Activated CD8-positive, alpha-beta T cell treated with anti-CD3 and anti-CD28 coated beads for 36 hours (primary cell): ENCODE measurements at regions not wholly inside any gene's neighbourhood (a gene's known extent, or its start where the extent isn't known, plus 50 kb on each side); places are given as distances from the start of the nearest gene placed in this dataset.

Experiments used
- ATAC-seq: fragments of 200-7000 bp; cut with Tn5 transposase; one replicate; pipeline ENCODE4 v1.10.0; 2021; ENCODE audit warnings: mild to moderate bottlenecking, moderate library complexity
- CTCF ChIA-PET: fragments of 350-600 bp; sonication (Branson Sonifier 250); formaldehyde crosslinking; loops from one replicate; lab custom pipeline; 2021; ENCODE audit warnings: antibody characterized with exemption; lab: Charles Lee
- POLR2A ChIA-PET: fragments of 350-600 bp; sonication (Branson Sonifier 250); formaldehyde crosslinking; loops from one replicate; lab custom pipeline; 2021; ENCODE audit warnings: antibody characterized with exemption; lab: Charles Lee
- DNase-seq: peaks from one replicate; pipeline ENCODE4 v3.0.0-alpha.2; 2020
- H3K27ac Mint-ChIP-seq: one replicate; pipeline ENCODE4 v1.8.0; 2021; ENCODE audit warnings: mild to moderate bottlenecking, mixed read lengths
- H3K27me3 Mint-ChIP-seq: one replicate; pipeline ENCODE4 v1.8.0; 2021; ENCODE audit warnings: mixed read lengths
- H3K36me3 Mint-ChIP-seq: one replicate; pipeline ENCODE4 v1.8.0; 2021; ENCODE audit warnings: low read depth, mixed read lengths
- H3K4me1 Mint-ChIP-seq: one replicate; pipeline ENCODE4 v1.8.0; 2021; ENCODE audit warnings: low read depth, mixed read lengths
- H3K4me3 Mint-ChIP-seq: one replicate; pipeline ENCODE4 v1.8.0; 2021; ENCODE audit warnings: mild to moderate bottlenecking, moderate library complexity, mixed read lengths
- H3K9me3 Mint-ChIP-seq: one replicate; pipeline ENCODE4 v1.8.0; 2021; ENCODE audit warnings: mixed read lengths
- intact Hi-C: fragments of 100-400 bp; cut with micrococcal nuclease; formaldehyde crosslinking; loops from one replicate; pipeline ENCODE4 v1.10.0; 2022
- TF ChIP-seq, protein P1 (sequence below): fragments of 200-600 bp; IDR thresholded peaks from one replicate; pipeline ENCODE4 v1.8.0; 2022; ENCODE audit warnings: antibody characterized with exemption, mild to moderate bottlenecking

DNA sequence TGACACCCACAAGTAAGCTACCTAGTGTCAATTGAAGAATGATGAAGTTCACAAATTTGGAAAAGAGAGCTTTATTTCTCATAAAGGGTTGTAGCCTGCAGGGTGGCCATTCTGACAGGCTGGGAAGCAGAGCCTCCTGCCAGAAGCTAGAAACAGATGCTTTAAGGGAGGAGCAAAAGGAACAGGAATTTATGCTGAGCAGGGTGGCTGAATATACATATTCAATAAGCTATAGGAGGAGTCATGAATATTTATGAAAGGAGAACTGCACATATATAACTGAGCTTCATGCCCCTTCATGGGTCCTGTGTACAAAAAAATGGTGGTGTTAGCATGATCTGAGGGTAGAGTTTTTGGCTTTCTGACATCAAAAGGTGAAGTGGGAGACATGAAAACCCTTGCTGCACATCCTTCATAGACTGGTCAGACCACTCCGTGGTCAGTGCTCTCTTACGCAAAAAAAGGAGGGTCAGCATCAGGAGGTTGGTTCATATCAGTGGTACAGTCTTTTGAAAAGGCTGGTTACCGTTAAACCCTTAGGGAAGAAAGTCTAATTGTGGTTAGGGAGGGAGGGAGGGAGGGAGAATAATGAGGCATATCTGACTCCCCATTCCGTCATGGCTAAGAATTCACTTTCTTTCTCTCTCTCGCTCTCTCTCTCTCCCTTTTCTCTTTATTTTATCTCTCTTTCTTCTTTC is 121.4 kb downstream of the LUZP4 start:
- CTCF ChIA-PET = no interaction called here
- POLR2A ChIA-PET = no interaction called here
- ATAC-seq = no peak
- Mint-ChIP-seq H3K4me3 (no peak overlapping the region), H3K27ac (no peak overlapping the region), H3K36me3 (no peaks in the 10 kb centered on the region), H3K9me3 (no peaks in the 10 kb centered on the region), H3K4me1 (no peaks in the 10 kb centered on the region), H3K27me3 (no peaks in the 10 kb centered on the region)
- intact Hi-C loops = no loop called here
- TF ChIP-seq, protein P1, sequence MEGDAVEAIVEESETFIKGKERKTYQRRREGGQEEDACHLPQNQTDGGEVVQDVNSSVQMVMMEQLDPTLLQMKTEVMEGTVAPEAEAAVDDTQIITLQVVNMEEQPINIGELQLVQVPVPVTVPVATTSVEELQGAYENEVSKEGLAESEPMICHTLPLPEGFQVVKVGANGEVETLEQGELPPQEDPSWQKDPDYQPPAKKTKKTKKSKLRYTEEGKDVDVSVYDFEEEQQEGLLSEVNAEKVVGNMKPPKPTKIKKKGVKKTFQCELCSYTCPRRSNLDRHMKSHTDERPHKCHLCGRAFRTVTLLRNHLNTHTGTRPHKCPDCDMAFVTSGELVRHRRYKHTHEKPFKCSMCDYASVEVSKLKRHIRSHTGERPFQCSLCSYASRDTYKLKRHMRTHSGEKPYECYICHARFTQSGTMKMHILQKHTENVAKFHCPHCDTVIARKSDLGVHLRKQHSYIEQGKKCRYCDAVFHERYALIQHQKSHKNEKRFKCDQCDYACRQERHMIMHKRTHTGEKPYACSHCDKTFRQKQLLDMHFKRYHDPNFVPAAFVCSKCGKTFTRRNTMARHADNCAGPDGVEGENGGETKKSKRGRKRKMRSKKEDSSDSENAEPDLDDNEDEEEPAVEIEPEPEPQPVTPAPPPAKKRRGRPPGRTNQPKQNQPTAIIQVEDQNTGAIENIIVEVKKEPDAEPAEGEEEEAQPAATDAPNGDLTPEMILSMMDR = no peak
- DNase-seq = no peak

DNA sequence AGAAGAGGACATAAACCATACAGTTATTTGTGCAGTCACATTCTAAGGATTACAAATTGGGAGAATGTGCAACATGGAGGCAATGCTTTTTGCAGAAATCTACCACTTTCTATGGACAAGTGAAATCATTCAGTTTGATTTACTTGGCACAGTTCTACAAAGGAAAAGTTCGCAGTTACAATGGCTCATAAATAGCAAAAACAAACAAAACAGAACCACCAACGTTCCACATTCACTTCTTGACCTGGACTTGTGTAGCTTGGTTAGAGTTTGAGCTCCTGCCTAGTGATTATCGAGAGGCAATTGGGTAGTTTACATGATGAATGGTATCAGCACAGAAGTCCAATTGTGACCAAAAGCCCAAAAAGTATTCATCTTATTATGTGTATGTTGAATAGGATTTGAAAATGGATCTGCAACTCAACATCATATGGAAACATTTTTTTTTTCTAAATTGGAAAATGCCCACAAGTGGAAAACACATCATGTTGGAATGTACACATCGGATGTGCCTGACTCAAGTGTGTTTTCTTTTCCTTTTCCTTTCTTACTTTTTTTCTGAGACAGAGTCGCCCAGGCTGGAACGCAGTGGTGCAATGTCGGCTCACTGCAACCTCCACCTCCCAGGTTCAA is 123.8 kb downstream of the LUZP4 start:
- Mint-ChIP-seq H3K4me1 (no peaks in the 10 kb centered on the region), H3K27ac (no peak overlapping the region), H3K4me3 (no peak overlapping the region), H3K9me3 (no peaks in the 10 kb centered on the region), H3K36me3 (no peaks in the 10 kb centered on the region), H3K27me3 (no peaks in the 10 kb centered on the region)
- intact Hi-C loops = no loop called here
- ChIA-PET CTCF (no interaction called here), POLR2A (no interaction called here)
- TF ChIP-seq, protein P1 = no peak
- DNase-seq (no peak), ATAC-seq (no peak)

DNA sequence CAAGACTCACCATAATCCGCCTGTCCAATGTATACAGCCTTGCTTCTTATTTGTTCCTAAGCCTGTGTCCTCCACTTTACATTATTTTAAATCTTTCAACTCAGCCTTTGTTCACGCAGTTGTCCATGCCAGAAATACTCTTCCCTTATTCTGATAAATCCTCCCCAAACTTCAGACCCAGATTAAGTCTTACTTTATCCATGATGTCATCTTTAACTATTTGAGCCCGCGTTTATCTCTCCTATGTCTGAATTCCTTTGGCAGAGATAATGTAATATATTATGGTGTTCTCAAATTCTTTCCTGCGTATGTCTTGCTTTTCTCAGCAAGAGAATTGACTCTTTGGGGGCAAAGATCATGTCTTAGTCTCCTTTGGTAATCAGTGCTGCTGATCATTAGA is 129.6 kb downstream of the LUZP4 start:
- TF ChIP-seq, protein P1 = no peak
- Mint-ChIP-seq H3K27me3 (no peaks in the 10 kb centered on the region), H3K4me1 (no peaks in the 10 kb centered on the region), H3K4me3 (no peak overlapping the region), H3K27ac (no peak overlapping the region), H3K36me3 (no peaks in the 10 kb centered on the region), H3K9me3 (no peaks in the 10 kb centered on the region)
- ChIA-PET POLR2A (no interaction called here), CTCF (no interaction called here)
- intact Hi-C loops = no loop called here
- DNase-seq = no peak
- ATAC-seq = no peak

DNA sequence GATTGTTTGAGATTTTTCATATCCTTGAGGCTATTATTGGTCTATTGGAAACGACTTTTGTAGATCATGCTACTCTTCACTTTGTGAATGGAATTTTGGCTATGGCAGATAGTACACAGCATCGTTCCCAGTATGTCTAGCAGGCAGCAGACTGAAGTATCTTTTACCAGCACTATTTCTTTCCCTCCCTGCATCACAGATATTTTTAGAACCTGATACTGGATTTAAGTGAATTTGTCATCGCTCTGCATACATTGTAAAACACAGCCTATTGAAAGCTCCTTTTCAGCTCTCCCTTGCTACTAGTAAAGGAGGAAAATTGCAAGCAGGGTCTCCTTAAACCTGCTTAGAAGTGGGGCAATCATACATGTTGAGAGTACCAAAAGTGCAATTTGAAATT is 133.6 kb downstream of the LUZP4 start:
- TF ChIP-seq, protein P1 = no peak
- ATAC-seq (no peak), DNase-seq (no peak)
- H3K4me1 Mint-ChIP-seq = no peaks in the 10 kb centered on the region
- no peaks in the 10 kb centered on the region for H3K27me3 Mint-ChIP-seq
- no peak overlapping the region for H3K4me3 Mint-ChIP-seq
- ChIA-PET POLR2A (no interaction called here), CTCF (no interaction called here)
- H3K9me3 Mint-ChIP-seq = no peaks in the 10 kb centered on the region
- no peak overlapping the region for H3K27ac Mint-ChIP-seq
- no peaks in the 10 kb centered on the region for H3K36me3 Mint-ChIP-seq
- intact Hi-C loops = no loop called here

DNA sequence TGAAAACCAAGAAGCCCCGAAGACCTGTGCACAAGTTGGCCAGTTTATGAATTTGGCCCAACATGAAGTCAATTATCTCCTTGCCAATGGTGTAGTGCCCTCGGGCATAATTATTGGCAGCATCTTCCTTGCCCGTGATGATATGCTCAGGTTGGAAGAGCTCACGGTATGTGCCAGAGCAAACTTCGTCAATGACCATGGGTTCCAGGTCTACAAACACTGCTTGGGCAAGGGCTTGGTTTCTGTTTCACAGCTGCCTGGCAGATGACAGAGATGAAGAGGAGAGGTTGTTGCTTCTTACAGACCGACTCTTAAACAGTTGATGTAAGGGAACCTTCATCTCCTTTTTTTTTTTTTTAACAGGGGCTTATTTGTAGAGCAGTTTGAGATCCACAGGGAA is 135.6 kb upstream of the PLS3 start:
- ChIA-PET POLR2A (no interaction called here), CTCF (no interaction called here)
- Mint-ChIP-seq H3K27me3 (no peaks in the 10 kb centered on the region), H3K4me1 (no peaks in the 10 kb centered on the region), H3K9me3 (no peaks in the 10 kb centered on the region), H3K36me3 (no peaks in the 10 kb centered on the region), H3K4me3 (no peak overlapping the region), H3K27ac (no peak overlapping the region)
- DNase-seq = no peak
- TF ChIP-seq, protein P1 = no peak
- intact Hi-C loops = no loop called here
- ATAC-seq = no peak
